ENCODE measurements at regions not wholly inside any gene's neighbourhood (a gene's known extent, or its start where the extent isn't known, plus 50 kb on each side); places are given as distances from the start of the nearest gene placed in this dataset.

DNA sequence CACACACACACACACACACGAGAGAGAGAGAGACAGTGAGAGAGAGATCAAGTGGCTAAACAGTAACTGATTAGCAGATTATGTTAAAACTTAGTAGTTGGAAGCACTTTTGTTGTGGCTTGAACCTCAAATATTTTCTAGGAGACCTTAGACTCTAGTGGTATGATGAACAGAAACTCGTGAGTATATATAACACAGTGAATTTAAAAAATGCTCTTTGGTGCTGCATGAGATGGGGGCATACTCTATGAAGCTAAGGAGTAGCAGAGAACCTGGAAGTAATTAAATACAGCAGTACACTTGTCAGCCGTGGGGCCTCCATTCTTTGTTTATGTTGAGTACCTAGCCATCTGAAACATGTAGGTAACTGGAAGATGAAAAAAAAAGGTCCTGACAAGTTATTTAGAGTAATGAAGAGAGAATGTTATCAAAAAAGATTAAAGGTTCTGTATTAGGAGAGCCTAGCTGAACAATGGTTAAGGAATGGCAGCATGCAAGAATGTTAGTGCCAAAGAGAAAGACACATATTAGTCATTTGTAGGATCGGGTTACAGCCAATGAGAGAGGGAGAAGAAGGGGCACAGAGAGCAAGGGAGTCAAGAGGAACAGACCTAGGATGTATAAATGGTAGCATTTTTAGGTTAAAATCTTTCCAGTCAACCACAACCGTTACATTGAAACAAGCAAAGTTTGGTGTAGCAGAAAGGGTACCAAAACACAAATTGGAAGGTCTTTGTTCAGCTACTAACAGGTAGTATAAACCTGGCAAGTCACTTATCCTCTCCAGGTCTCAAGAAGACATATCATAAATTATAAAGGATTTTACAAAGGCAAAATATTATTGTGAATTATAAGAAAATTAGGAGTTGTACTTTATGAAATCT, 316.7 kb upstream of the DIPK2B start:
- no peak for TF ChIP-seq EP300 (IDR thresholded peaks at IDR 0.05; ENCODE audit: low read length)
- TF ChIP-seq ZNF232 (CRISPR knock-in tag; IDR thresholded peaks at IDR 0.05) = no peak
